GM19328 (cell line): ENCODE measurements at regions not wholly inside any gene's neighbourhood (a gene's known extent, or its start where the extent isn't known, plus 50 kb on each side); places are given as distances from the start of the nearest gene placed in this dataset.
"Not testable (repeated sequence)": the region's sequence is repeated elsewhere in the genome, so short reads cannot be mapped to it uniquely, and the experiment has no call there.

Source experiments
- ATAC-seq: cut with Tn5 transposase; IDR thresholded peaks from one replicate; pipeline ENCODE4 v1.9.1; 2021; ENCODE audit warnings: mild to moderate bottlenecking, moderate library complexity; ENCODE audit not compliant: unreplicated experiment

GRCh38 chr13:22941495-22941894 is 239.3 kb upstream of the SGCG start:
- ATAC-seq, result not testable (repeated sequence)

GRCh38 chr13:22942831-22943230 is 237.9 kb upstream of the SGCG start:
- not testable (repeated sequence) for ATAC-seq

DNA sequence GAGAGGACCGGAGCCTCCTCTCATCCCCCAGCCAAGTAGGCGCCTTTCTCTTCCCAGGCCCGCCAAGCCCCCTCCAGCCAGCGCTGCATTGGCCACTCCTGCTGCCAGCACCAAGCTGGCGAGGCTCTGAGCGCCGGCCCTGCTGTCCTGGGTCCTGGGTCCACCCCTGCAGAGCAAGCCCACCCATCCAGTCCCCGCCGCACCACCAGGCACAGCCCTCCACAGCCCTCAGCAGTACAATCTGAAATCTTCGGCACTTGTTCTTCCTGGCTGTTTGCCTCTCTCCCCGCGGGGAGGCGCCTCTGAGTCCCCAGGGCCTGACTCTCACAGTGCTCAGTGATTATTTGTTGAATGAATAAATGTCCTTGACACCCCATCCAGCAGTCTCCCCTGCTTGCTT is 236.4 kb upstream of the SGCG start:
- no peak for ATAC-seq

- ATAC-seq, result no peak
Observed at GRCh38 chr13:22945321-22946226, 235.2 kb upstream of the SGCG start.

GRCh38 chr13:22948421-22948820 is 232.4 kb upstream of the SGCG start:
- ATAC-seq, result no peak

DNA sequence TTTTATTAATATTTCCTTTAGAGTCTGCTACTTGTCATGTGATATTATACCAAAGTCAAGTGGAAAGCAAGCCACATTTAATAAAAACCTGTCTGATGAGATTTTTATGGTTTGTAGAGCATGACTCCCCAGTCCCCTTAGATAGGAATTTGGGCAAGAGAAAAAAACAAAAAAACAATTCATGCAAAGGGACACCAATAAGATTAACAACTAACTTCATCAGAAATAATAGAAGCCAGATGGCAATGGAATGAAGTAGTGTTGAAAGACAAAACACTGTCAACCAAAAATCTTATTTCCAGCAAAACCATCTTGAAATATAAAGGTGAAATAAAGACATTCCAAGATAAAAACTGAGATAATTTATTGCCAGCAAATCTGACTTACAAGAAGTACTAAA is 228.8 kb upstream of the SGCG start:
- ATAC-seq, result not testable (repeated sequence)

GRCh38 chr13:22955147-22955546 is 225.6 kb upstream of the SGCG start:
- ATAC-seq, result not testable (repeated sequence)

DNA sequence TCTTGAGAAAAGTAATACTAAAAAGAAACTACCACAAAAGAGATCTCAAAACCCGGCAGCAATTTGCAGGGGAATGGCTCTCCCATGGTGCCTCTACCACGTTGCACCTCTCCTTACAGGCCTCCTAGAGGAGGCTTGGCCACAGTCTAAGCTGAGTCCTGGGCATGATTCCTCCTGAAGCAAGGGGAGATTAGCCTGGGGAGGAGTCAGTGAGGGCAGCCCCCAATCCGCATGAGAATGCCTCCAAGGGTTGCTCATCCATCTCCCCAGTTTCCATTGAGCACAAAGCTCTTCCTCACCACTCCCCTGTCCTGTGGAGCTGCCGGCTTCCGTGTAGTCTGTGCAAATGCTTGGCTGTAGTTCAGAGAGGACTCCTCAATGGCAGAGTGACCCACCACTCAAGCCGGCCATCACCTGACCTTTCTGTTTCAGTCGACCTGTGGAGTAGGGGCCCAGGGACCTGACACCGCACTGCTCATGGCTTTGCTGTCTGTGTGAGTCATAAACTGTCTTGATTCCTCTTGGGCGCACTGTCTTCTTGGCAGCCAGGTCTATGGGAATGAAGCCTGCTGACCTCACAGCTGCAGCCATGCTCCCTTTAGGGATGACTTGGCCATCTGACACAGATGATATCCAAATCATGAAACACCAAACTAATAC is 224.2 kb upstream of the SGCG start:
- not testable (repeated sequence) for ATAC-seq

GRCh38 chr13:22959859-22960258 is 220.9 kb upstream of the SGCG start:
- not testable (repeated sequence) for ATAC-seq

DNA sequence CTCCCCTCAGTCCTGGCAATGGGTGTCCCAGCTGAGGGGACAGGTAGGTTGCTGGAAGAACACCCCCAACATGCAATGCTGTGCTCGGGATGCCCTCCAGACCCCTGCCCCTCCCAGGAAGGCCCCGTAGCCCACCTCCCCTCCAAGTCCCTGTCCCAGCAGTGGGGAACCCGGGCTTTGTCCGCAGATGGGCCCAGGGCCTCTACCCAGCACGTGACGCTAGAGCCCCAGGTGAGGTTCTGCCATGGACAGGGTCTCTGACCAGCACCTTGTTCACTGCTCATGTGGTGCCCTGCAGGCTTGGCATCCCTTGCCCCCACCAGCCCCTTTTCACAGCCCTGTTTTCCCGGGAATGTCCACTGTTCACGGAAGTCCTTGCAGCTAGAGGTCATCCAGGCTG is 220.0 kb upstream of the SGCG start:
- ATAC-seq, result no peak

DNA sequence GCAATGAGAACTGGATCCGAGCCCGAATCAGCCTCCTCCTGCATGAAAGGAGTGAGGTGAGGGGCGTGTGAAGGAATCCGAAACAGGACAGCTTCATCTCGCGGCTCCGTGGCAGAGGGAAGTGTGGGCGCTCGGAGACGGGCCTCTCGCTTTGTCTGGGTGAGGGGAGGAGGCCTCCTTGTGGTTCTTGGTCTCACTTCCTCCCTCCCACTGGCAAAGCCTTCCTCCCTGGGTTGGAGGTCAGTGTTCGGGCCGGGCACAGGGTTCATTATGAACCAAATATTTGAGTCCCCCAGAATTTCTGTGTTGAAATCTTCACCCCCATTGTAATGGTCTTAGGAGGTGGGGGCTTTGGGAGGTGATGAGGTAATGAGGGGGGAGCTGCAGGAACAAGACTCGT is 219.4 kb upstream of the SGCG start:
- not testable (repeated sequence) for ATAC-seq

DNA sequence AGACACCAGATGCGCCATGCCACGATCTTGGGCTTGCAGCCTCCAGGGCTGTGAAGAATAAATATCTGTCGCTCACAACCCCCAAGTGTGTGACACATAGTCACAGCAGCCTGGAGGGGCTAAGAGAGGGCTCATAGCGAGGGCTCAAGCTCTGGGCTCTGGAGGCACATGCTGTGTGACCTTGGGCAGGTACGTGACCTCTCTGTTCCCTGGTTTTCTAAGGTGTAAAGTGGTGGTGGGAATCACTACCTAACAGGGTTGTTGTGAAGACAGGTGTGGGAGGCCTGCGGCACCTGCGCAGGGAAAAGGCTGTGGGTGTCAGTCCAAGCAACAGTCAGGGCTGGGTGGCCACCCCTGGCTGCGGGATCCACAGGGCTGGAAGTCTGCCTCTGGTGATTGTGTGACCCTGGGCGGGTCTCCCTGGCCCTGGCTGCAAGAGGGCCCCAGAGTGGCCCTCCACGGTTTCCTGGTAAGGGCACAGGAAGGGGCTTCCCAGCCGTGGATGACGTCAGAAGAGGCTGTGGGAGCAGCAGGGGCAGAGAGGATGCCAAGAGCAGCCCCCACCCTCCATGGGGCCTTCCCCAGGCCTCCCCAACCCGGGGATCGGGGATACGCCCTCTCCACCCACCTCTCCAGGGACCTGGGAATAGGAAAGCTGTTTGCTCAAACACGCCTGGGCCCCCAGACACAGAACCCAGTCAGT is 218.8 kb upstream of the SGCG start:
- ATAC-seq, result no peak

DNA sequence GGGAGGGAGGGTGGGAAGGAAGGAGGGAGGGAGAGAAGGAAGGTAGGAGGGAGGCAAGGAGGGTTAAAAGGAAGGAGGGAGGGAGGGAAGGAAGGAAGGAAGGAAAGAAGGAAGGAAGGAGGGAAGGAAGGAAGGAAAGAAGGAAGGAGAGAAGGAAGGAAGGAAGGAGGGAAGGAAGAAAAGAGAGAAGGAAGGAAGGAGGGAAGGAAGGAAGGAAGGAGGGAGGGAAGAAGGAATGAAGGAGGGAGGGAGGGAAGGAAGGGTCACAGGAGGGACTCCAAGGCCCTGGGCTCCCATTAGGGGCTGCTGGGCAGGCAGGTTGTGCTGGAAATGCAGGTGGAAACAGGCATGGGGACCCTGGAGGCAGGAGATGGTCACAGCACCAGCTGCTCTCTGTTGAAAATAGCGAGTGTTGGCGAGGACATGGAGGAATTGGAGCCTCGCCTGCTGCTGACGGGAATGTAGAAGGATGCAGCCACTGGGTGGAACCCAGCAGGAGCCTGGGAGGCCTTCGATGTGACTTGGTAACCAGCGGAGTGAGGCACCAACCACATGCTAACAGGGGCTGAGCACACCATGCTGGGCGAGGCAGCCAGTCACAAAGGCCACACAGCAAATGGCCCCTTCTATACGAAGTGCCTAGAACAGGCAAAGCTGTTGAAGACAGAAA is 217.3 kb upstream of the SGCG start:
- ATAC-seq, result not testable (repeated sequence)

DNA sequence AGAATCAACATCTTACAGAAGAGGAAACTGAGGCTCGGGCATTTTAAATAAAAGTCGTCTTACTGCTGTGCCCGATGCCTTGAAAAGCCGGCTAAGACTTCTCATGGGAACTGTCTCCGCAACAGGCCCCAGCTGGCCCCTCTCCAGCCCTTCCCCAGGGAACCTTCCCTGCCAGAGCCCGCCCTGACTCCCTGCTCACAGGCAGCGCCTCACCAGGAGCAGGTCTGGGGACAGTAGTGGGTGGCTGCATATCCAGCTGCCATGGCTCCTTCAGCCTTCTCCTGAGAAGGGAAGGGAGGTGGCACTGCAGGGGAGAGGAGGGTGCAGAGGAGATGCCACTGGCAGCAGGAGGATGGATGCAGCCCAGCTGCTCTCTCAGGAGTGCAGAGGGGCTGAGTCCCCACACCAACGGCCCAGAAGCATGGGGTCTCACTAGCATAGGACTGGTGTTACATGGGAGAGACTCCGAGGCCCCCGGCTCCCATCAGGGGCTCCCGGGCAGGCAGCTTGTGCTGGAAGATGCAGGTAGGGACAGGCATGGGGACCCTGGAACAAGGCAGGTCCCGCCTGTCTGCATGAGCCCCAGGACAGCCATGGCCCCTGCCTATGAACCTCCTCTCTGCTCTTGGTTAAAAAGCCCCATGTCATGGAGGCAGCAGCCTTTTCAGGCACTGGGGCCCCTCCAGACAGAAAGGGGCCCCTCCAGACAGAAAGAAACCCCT is 216.4 kb upstream of the SGCG start:
- no peak for ATAC-seq

GRCh38 chr13:22965011-22965857 is 215.5 kb upstream of the SGCG start:
- not testable (repeated sequence) for ATAC-seq

DNA sequence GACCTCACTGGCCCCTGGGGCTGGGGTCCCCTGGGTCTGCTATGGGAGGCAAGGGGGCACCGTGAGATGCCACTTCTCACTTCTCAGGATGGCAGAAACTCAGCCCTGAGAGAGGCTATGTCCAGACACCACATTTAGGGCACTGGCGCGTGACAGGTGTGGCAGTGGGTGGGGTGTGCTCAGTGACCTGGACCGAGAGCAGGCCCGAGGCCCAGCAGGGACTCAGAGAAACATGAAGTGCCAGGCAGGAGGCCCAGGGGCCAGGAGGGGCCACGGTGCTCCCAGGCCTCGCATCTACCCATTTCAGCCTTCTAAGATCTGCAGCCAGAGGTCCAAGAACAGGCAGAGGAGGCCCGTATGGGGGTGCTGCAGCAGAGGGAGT is 214.9 kb upstream of the SGCG start:
- not testable (repeated sequence) for ATAC-seq

DNA sequence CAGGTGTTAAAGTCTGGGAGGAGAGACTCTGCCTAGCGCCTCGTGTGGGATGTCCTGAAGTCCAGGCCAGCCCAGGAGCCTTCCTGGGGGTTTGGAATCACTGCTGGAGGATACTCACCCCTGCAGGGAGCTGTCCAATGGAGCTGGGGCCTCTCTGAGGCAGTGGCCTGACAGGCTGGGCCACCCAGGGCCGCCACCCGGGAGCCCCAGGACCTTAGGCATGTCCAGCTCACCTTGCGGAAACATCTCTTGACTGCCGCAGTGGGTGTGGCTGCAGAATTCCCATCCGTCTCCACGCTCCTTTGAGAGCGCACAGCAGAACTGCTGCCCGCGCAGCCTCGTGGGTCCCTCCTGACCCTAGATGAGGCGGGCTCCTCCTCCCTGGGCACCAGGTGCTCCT is 214.0 kb upstream of the SGCG start:
- not testable (repeated sequence) for ATAC-seq

DNA sequence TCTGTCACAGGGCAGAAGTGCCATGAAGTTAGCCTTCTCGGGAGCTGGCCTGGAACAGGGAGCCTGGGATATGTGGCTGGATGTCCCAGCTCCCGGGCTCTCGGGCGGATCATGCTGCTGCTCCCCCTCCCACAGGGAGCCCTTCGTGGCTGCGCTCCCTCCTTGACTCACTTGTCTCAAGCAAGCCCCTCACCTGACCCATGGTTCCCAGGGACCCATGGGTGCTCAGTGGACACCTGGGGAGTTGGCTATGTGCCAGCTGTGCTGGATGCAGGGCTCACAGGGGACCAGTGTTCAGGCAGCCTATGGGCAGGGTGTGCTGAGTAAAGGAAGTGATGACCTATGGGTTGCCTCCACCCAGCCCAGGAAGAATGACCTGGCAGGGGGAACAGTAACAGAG is 213.1 kb upstream of the SGCG start:
- no peak for ATAC-seq

GRCh38 chr13:22979952-22980351 is 200.8 kb upstream of the SGCG start:
- ATAC-seq, result no peak
